Endothelial cell (in vitro differentiated cells): ENCODE measurements at regions not wholly inside any gene's neighbourhood (a gene's known extent, or its start where the extent isn't known, plus 50 kb on each side); places are given as distances from the start of the nearest gene placed in this dataset.

Experiments used
- DNase-seq: peaks from one replicate; pipeline ENCODE4 v3.0.0; 2021; ENCODE audit warnings: low spot score
- H3K27ac Mint-ChIP-seq: one replicate; pipeline ENCODE4 v1.8.0; 2021; ENCODE audit warnings: mixed read lengths, inconsistent platforms; ENCODE audit not compliant: unreplicated experiment
- H3K27me3 Mint-ChIP-seq: one replicate; pipeline ENCODE4 v1.8.0; 2021; ENCODE audit warnings: mild to moderate bottlenecking, moderate library complexity, mixed read lengths, inconsistent platforms; ENCODE audit not compliant: unreplicated experiment
- H3K36me3 Mint-ChIP-seq: one replicate; pipeline ENCODE4 v1.8.0; 2021; ENCODE audit warnings: mild to moderate bottlenecking, low read depth, mixed read lengths, inconsistent platforms; ENCODE audit not compliant: unreplicated experiment
- H3K4me1 Mint-ChIP-seq: one replicate; pipeline ENCODE4 v1.8.0; 2021; ENCODE audit warnings: mild to moderate bottlenecking, mixed read lengths, inconsistent platforms; ENCODE audit not compliant: unreplicated experiment
- H3K4me3 Mint-ChIP-seq: one replicate; pipeline ENCODE4 v1.8.0; 2021; ENCODE audit warnings: mild to moderate bottlenecking, mixed read lengths, inconsistent platforms; ENCODE audit not compliant: unreplicated experiment
- H3K9me3 Mint-ChIP-seq: one replicate; pipeline ENCODE4 v1.8.0; 2021; ENCODE audit warnings: mixed read lengths, inconsistent platforms; ENCODE audit not compliant: unreplicated experiment
- TF ChIP-seq, protein P1 (sequence below): fragments of 200-600 bp; sonication (generic); IDR thresholded peaks from one replicate; pipeline ENCODE4 v1.5.0; 2021; ENCODE audit warnings: antibody characterized with exemption; ENCODE audit not compliant: unreplicated experiment

DNA sequence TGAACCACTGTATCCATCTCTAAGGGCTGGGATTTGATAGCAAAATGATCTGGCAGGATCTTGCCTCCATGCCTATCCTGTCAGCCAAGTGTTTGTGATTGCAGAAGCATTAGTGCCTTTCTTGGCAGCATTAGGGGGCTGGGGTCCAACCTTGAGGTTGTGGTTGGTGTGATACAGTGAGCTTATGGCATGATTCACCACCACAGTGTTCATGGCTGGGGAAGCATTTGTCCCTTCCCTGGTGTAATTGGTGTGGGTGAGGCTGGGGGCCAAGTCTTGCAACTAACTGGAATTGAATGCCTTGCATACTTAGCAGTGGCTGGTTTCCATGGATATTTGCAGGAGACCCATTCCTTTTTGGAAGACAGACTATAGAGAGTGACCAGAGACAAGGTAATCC is 271.0 kb upstream of the TBL1XR1 start:
- no peak overlapping the region for H3K27ac Mint-ChIP-seq
- no peaks in the 10 kb centered on the region for H3K36me3 Mint-ChIP-seq
- TF ChIP-seq, protein P1, sequence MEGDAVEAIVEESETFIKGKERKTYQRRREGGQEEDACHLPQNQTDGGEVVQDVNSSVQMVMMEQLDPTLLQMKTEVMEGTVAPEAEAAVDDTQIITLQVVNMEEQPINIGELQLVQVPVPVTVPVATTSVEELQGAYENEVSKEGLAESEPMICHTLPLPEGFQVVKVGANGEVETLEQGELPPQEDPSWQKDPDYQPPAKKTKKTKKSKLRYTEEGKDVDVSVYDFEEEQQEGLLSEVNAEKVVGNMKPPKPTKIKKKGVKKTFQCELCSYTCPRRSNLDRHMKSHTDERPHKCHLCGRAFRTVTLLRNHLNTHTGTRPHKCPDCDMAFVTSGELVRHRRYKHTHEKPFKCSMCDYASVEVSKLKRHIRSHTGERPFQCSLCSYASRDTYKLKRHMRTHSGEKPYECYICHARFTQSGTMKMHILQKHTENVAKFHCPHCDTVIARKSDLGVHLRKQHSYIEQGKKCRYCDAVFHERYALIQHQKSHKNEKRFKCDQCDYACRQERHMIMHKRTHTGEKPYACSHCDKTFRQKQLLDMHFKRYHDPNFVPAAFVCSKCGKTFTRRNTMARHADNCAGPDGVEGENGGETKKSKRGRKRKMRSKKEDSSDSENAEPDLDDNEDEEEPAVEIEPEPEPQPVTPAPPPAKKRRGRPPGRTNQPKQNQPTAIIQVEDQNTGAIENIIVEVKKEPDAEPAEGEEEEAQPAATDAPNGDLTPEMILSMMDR: no peak
- no peaks in the 10 kb centered on the region for H3K4me1 Mint-ChIP-seq
- peaks cover 2% of the 10 kb centered on the region for H3K27me3 Mint-ChIP-seq
- no peak for DNase-seq
- no peaks in the 10 kb centered on the region for H3K9me3 Mint-ChIP-seq
- no peak overlapping the region for H3K4me3 Mint-ChIP-seq

DNA sequence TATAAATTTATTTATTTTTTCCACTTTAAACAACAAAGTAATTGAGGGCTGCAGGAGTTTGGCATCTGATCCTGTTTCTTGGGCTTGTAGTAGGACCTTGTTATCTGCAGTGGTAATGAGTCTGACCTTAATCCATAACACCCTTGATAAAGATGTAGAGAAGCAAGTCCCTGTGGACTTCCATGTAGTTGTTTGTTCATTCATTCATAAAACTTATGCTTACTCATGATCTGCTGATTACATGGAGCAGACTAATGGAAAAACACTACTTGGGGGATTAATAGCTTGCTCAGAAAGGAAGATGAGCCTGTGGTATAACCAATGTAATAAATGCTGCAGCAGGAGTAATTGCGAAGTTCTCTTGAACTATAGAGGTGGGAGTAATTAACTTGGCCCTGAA is 271.5 kb upstream of the TBL1XR1 start:
- no peak for DNase-seq
- TF ChIP-seq, protein P1: no peak
- no peak overlapping the region for H3K27ac Mint-ChIP-seq

DNA sequence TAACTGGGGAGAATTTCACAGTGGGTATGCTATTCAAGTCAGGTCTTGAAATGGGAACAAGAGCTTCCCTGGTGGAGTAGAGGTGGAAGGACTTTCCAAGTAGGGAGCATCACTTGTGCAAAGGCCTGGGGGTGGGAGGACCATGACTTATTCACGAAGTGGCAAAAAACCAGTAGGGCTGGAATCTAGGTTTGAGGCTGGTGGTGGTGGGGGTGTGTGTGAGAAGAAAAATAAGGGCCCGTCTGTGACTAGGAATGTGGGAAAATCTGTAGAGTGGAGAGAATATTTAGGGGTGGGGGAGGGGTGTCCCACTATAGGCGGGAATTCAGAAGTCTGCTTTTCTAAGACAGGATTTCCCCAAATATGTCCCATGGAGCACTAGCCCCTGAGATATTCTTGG is 271.9 kb upstream of the TBL1XR1 start:
- H3K4me1 Mint-ChIP-seq: no peaks in the 10 kb centered on the region
- no peak for DNase-seq
- no peak overlapping the region for H3K27ac Mint-ChIP-seq
- no peak overlapping the region for H3K4me3 Mint-ChIP-seq
- TF ChIP-seq, protein P1: no peak
- H3K27me3 Mint-ChIP-seq: peaks cover 2% of the 10 kb centered on the region
- H3K9me3 Mint-ChIP-seq: no peaks in the 10 kb centered on the region
- H3K36me3 Mint-ChIP-seq: no peaks in the 10 kb centered on the region

More for the DNA sequence above, 271.5 kb upstream of the TBL1XR1 start:
- no peaks in the 10 kb centered on the region for H3K9me3 Mint-ChIP-seq
- no peaks in the 10 kb centered on the region for H3K4me1 Mint-ChIP-seq
- peaks cover 2% of the 10 kb centered on the region for H3K27me3 Mint-ChIP-seq
- no peaks in the 10 kb centered on the region for H3K36me3 Mint-ChIP-seq
- no peak overlapping the region for H3K4me3 Mint-ChIP-seq

DNA sequence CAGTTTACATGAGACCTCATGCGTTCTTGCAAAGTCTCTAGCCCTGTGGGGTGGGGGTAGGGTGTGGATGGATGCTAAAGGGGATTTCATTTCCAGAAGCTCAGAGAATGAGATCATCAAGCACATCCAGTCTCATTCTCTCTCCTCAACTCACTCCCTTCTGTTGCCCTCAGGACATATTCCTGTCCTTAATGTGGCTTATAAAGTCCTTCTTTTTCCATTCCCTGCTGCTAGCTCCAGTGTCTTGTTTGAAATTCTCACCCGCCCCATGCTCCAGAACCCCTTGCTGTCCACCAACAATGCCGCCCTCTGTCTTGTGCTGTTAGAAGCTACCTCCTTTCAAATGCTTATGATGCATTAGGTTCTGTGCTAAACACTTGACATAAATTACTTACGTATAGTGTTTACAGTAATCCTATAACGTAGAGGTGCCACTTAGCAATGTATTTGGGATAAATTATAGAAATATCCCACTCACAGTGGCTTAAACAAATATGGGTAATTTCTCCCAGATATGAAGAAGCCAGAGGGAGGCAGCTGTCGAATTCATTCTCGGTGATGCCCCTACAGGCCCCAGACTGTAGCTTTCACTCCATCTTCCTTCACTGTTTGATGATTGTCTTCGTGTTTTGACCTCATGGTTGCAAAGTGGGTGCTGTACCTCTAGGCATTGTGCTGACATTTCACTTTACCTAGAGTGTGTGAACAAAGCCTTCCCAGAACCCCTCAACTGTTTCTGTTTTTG is 273.1 kb upstream of the TBL1XR1 start:
- Mint-ChIP-seq H3K4me3 (no peak overlapping the region), H3K4me1 (no peaks in the 10 kb centered on the region), H3K9me3 (no peaks in the 10 kb centered on the region), H3K36me3 (no peaks in the 10 kb centered on the region), H3K27me3 (peaks cover 3% of the 10 kb centered on the region), H3K27ac (no peak overlapping the region)
- TF ChIP-seq, protein P1: no peak
- DNase-seq: no peak

DNA sequence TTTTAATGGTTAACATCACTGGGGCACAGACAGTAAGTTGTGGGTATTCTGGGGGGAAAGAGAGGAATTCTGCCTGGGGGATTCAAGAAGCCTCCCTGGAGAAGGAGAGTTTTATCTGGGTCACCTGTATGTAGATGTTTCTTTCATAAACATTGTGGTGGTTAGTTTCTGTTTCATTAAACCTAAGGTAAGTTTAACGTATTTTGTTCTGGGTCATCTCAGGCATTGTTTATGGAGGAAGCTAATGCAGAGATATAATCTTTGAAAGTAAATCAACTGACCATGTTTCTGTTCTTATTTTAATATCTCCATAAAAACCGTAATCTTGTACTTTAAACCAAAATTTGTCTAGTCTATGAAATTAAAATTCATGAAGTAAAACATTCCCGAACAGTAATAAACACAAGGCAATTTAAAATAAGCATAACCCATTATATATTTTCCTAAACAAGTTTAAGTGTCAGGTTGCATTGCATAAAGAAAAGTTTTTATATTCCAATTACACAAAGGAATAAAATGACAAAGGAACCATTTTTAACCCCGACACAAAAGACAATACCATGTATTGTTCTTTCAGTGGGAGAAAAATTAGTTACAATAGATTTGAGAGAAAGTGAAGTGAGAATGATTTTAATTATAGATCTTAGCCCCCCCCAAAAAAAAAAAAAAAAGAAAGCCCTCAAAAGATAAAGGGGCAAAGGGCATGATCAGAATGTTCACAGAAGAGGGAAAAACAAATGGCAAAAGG is 274.6 kb upstream of the TBL1XR1 start:
- Mint-ChIP-seq H3K4me1 (no peaks in the 10 kb centered on the region), H3K27ac (no peak overlapping the region), H3K9me3 (no peaks in the 10 kb centered on the region), H3K4me3 (no peak overlapping the region), H3K36me3 (no peaks in the 10 kb centered on the region), H3K27me3 (peaks cover 3% of the 10 kb centered on the region)
- no peak for DNase-seq
- TF ChIP-seq, protein P1: no peak
